GM12878 (cell line): ENCODE measurements at regions not wholly inside any gene's neighbourhood (a gene's known extent, or its start where the extent isn't known, plus 50 kb on each side); places are given as distances from the start of the nearest gene placed in this dataset.
A peak's percentile ranks its signal among the peaks of the same experiment; 100 is the strongest.

Experiments
- ATF3 ChIP-seq: IDR thresholded peaks from 2 replicates; pipeline ENCODE4 v1.6.1; 2011; ENCODE audit warnings: low read depth, mild to moderate bottlenecking, low read length, moderate library complexity, borderline replicate concordance; ENCODE audit errors: extremely low read depth
- CBFB ChIP-seq: IDR thresholded peaks from 2 replicates; pipeline ENCODE4 v1.6.1; 2016; ENCODE audit warnings: antibody characterized with exemption, low read depth
- CBX3 ChIP-seq: fragments of 200-600 bp; sonication (generic); IDR thresholded peaks from 2 replicates; pipeline ENCODE4 v1.6.1; 2016; ENCODE audit warnings: low read depth, borderline replicate concordance
- CHD2 ChIP-seq: IDR thresholded peaks from 2 replicates; pipeline ENCODE4 v1.6.1; 2011; ENCODE audit warnings: low read depth, low read length, improper control_type of control experiment, borderline replicate concordance
- ETV6 ChIP-seq, 2 experiments: fragments of 450-650 bp in 1 of 2; IDR thresholded peaks in 1 of 2; conservative IDR thresholded peaks in 1 of 2; 2 replicates each; pipeline ENCODE4 v1.6.1; 2014; ENCODE audit warnings: antibody characterized with exemption in 1 of 2, borderline replicate concordance in 1 of 2, low read depth in 1 of 2, mild to moderate bottlenecking in 1 of 2, moderate library complexity in 1 of 2
- FOXK2 ChIP-seq: fragments of 450-650 bp; IDR thresholded peaks from 2 replicates; pipeline ENCODE4 v1.6.1; 2017; ENCODE audit warnings: mild to moderate bottlenecking, moderate library complexity
- HCFC1 ChIP-seq: fragments of 150-350 bp; IDR thresholded peaks from 2 replicates; pipeline ENCODE4 v1.6.1; 2014; ENCODE audit warnings: low read length
- KAT2A ChIP-seq: conservative IDR thresholded peaks from 2 replicates; pipeline ENCODE4 v1.6.1; 2011; ENCODE audit warnings: low read depth, low read length; ENCODE audit not compliant: control insufficient read depth
- KDM1A ChIP-seq: fragments of 200-600 bp; sonication (generic); IDR thresholded peaks from 2 replicates; pipeline ENCODE4 v1.6.1; 2016; ENCODE audit warnings: borderline replicate concordance
- LARP7 ChIP-seq: fragments of 450-650 bp; IDR thresholded peaks from 2 replicates; pipeline ENCODE4 v1.6.1; 2017; ENCODE audit warnings: mild to moderate bottlenecking
- NR2C1 ChIP-seq: fragments of 450-650 bp; IDR thresholded peaks from 2 replicates; pipeline ENCODE4 v1.6.1; 2017; ENCODE audit warnings: antibody characterized with exemption, mild to moderate bottlenecking, moderate library complexity
- NR2F1 ChIP-seq: fragments of 450-650 bp; conservative IDR thresholded peaks from 2 replicates; pipeline ENCODE4 v1.6.1; 2017; ENCODE audit warnings: mild to moderate bottlenecking
- POLR2AphosphoS2 ChIP-seq: IDR thresholded peaks from 2 replicates; pipeline ENCODE4 v1.6.1; 2011; ENCODE audit warnings: low read depth, mild to moderate bottlenecking, low read length, improper control_type of control experiment, moderate library complexity
- RELA ChIP-seq: fragments of 450-650 bp; IDR thresholded peaks from 2 replicates; pipeline ENCODE4 v1.8.0; 2014; ENCODE audit warnings: borderline replicate concordance; ENCODE audit not compliant: partially characterized antibody
- RUNX3 ChIP-seq: IDR thresholded peaks from 2 replicates; pipeline ENCODE4 v1.6.1; 2012; ENCODE audit warnings: low read length, inconsistent platforms
- STAT1 ChIP-seq: fragments of 450-650 bp; conservative IDR thresholded peaks from 2 replicates; pipeline ENCODE4 v1.6.1; 2014; ENCODE audit warnings: antibody characterized with exemption, mild to moderate bottlenecking
- YBX1 ChIP-seq: fragments of 450-650 bp; IDR thresholded peaks from 2 replicates; pipeline ENCODE4 v1.6.1; 2016; ENCODE audit warnings: antibody characterized with exemption
- ZBTB4 ChIP-seq: fragments of 450-650 bp; formaldehyde crosslinking; IDR thresholded peaks from 2 replicates; pipeline ENCODE4 v1.4.0; 2022; ENCODE audit warnings: mild to moderate bottlenecking, moderate library complexity
- ZNF687 ChIP-seq: fragments of 450-650 bp; IDR thresholded peaks from 2 replicates; pipeline ENCODE4 v1.6.1; 2017; ENCODE audit warnings: mild to moderate bottlenecking, moderate library complexity
- TF ChIP-seq, protein P1 (sequence below): fragments of 150-350 bp; IDR thresholded peaks from 2 replicates; pipeline ENCODE4 v1.6.1; 2014; ENCODE audit warnings: mild to moderate bottlenecking, low read depth, low read length
- TF ChIP-seq, protein P2 (sequence below): IDR thresholded peaks from 2 replicates; pipeline ENCODE4 v1.6.1; 2011; ENCODE audit warnings: low read depth, low read length, improper control_type of control experiment, borderline replicate concordance

- TF ChIP-seq ETV6 (conservative IDR thresholded peaks at IDR 0.05 in 1 of 2, IDR thresholded peaks at IDR 0.05 in 1 of 2; ENCODE audit: borderline replicate concordance in 1 of 2, low read depth in 1 of 2), result no peak; a peak in 1 of 4 replicates
- TF ChIP-seq, protein P1, sequence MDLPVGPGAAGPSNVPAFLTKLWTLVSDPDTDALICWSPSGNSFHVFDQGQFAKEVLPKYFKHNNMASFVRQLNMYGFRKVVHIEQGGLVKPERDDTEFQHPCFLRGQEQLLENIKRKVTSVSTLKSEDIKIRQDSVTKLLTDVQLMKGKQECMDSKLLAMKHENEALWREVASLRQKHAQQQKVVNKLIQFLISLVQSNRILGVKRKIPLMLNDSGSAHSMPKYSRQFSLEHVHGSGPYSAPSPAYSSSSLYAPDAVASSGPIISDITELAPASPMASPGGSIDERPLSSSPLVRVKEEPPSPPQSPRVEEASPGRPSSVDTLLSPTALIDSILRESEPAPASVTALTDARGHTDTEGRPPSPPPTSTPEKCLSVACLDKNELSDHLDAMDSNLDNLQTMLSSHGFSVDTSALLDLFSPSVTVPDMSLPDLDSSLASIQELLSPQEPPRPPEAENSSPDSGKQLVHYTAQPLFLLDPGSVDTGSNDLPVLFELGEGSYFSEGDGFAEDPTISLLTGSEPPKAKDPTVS, result peak; percentile 64; the same call in 1 of the 2 replicates
- TF ChIP-seq NR2C1, result no peak
- peak; percentile 52; the same call in 1 of the 2 replicates for TF ChIP-seq FOXK2
- TF ChIP-seq CBFB, result peak; percentile 99
- peak; percentile 99 for TF ChIP-seq LARP7
- TF ChIP-seq ATF3, result no peak
- TF ChIP-seq STAT1, result no peak
- peak; percentile 100 for TF ChIP-seq POLR2AphosphoS2
- TF ChIP-seq CHD2, result peak; percentile 89
- peak; percentile 60 for TF ChIP-seq NR2F1
- peak; percentile 57 for TF ChIP-seq HCFC1
- TF ChIP-seq RUNX3, result peak; percentile 48
- TF ChIP-seq YBX1, result no peak
- TF ChIP-seq KDM1A, result no peak
- TF ChIP-seq RELA, result peak; percentile 85
- TF ChIP-seq ZBTB4 (CRISPR knock-in tag), result peak; percentile 0; the same call in 1 of the 2 replicates
- peak; percentile 89 for TF ChIP-seq KAT2A
- TF ChIP-seq, protein P2, sequence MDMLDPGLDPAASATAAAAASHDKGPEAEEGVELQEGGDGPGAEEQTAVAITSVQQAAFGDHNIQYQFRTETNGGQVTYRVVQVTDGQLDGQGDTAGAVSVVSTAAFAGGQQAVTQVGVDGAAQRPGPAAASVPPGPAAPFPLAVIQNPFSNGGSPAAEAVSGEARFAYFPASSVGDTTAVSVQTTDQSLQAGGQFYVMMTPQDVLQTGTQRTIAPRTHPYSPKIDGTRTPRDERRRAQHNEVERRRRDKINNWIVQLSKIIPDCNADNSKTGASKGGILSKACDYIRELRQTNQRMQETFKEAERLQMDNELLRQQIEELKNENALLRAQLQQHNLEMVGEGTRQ, result no peak; the same call in none of the 2 replicates
- peak; percentile 100 for TF ChIP-seq ZNF687
- TF ChIP-seq CBX3, result no peak
These were observed 69.0 kb downstream of the HFE start (continued) for GRCh38 chr6:26156105-26156849.
